Ovary (tissue), 3 donors: ENCODE measurements at regions not wholly inside any gene's neighbourhood (a gene's known extent, or its start where the extent isn't known, plus 50 kb on each side); places are given as distances from the start of the nearest gene placed in this dataset.

ENCODE experiments used
- EP300 ChIP-seq: sonication (generic); formaldehyde crosslinking; IDR thresholded peaks from one replicate; pipeline ENCODE4 v1.6.1; 2017; ENCODE audit warnings: antibody characterized with exemption
- POLR2A ChIP-seq: fragments of 450-650 bp; IDR thresholded peaks from one replicate; pipeline ENCODE4 v1.6.1; 2017; ENCODE audit warnings: antibody characterized with exemption, mild to moderate bottlenecking, moderate library complexity
- TF ChIP-seq, protein P1 (sequence below), 3 donors: fragments of 450-650 bp in 2 of 3; fragments of 200-600 bp in 1 of 3; IDR thresholded peaks; one replicate each; pipeline versions ENCODE4 v1.5.1 to v1.8.0; 2016 to 2022; ENCODE audit warnings: antibody characterized with exemption in 3 of 3, mild to moderate bottlenecking in 1 of 3
- donor health status: DM: no; HTN: no; CAD: no.

DNA sequence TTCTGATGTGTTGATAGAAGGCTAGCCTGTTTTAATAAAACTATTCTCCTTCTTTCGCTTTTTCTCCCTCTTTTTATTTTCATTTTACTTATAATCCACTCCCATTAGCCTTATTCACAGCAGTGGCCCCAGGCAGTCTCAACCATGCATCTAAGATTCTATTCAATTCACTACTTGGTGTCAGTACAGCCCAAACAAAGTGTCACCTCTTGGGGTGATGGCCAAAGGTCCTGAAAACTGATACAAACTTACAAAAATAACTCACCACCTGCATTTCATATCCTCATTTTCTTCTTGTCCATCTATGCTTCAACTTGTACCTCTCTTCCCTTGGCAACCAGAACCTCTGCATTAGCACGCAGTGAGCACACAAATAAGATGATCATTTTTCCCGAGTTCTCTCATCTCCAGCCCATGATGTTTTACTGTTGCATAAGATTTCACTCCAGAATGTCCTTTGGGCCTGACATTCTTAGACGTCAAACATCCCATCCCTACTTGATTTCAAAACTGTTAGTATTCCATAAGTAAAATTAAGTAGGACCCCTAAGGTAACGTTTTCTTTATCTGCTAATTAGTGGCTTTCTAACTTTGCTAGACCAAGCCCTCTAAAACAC, 559.3 kb upstream of the TNP1 start:
- TF ChIP-seq, protein P1, sequence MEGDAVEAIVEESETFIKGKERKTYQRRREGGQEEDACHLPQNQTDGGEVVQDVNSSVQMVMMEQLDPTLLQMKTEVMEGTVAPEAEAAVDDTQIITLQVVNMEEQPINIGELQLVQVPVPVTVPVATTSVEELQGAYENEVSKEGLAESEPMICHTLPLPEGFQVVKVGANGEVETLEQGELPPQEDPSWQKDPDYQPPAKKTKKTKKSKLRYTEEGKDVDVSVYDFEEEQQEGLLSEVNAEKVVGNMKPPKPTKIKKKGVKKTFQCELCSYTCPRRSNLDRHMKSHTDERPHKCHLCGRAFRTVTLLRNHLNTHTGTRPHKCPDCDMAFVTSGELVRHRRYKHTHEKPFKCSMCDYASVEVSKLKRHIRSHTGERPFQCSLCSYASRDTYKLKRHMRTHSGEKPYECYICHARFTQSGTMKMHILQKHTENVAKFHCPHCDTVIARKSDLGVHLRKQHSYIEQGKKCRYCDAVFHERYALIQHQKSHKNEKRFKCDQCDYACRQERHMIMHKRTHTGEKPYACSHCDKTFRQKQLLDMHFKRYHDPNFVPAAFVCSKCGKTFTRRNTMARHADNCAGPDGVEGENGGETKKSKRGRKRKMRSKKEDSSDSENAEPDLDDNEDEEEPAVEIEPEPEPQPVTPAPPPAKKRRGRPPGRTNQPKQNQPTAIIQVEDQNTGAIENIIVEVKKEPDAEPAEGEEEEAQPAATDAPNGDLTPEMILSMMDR (IDR thresholded peaks at IDR 0.05), result no peak
- TF ChIP-seq POLR2A, result no peak
- no peak for TF ChIP-seq EP300
